Type B pancreatic cell (in vitro differentiated cells): ENCODE measurements at regions not wholly inside any gene's neighbourhood (a gene's known extent, or its start where the extent isn't known, plus 50 kb on each side); places are given as distances from the start of the nearest gene placed in this dataset.

Experiments
- DNase-seq: peaks from one replicate; pipeline ENCODE4 v3.0.0; 2021; ENCODE audit warnings: mixed read lengths; ENCODE audit not compliant: unreplicated experiment; ENCODE audit errors: extremely low spot score
- H3K27ac Mint-ChIP-seq: 2 replicates; pipeline ENCODE4 v1.8.0; 2021; ENCODE audit warnings: mild to moderate bottlenecking, mixed read lengths
- H3K27me3 Mint-ChIP-seq: 2 replicates; pipeline ENCODE4 v1.8.0; 2021; ENCODE audit warnings: mixed read lengths
- H3K36me3 Mint-ChIP-seq: 2 replicates; pipeline ENCODE4 v1.8.0; 2021; ENCODE audit warnings: mixed read lengths
- H3K4me1 Mint-ChIP-seq: one replicate; pipeline ENCODE4 v1.8.0; 2021; ENCODE audit warnings: mixed read lengths; ENCODE audit not compliant: unreplicated experiment
- H3K4me3 Mint-ChIP-seq: 2 replicates; pipeline ENCODE4 v1.8.0; 2021; ENCODE audit warnings: mild to moderate bottlenecking, mixed read lengths
- H3K9me3 Mint-ChIP-seq: 2 replicates; pipeline ENCODE4 v1.8.0; 2021; ENCODE audit warnings: mixed read lengths
- TF ChIP-seq, protein P1 (sequence below): fragments of 200-600 bp; sonication (generic); conservative IDR thresholded peaks from 2 replicates; pipeline ENCODE4 v1.5.0; 2021; ENCODE audit warnings: antibody characterized with exemption, mild to moderate bottlenecking

DNA sequence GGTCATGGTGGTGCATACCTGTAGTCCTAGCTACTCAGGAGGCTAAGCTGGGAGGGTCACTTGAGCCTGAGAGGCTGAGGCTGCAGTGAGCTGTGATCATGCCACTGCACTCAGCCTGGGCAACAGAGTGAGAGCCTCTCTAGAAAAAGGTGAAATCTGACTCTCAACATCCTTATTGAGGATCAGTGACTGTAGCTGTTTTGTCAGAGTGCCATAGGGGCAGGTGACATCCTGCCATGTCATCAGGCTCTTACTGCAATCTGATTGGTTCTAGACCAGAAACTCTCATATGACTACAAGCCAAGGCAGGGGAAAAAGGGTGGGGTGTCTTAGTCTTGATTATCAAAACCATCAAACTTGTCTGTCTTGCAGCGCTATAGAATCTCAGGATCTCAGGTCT lies 62.8 kb upstream of the NGF start:
- no peaks in the 10 kb centered on the region for H3K9me3 Mint-ChIP-seq
- peaks cover 13% of the 10 kb centered on the region for H3K4me1 Mint-ChIP-seq
- no peak for DNase-seq
- H3K27me3 Mint-ChIP-seq: no peaks in the 10 kb centered on the region
- no peaks in the 10 kb centered on the region for H3K36me3 Mint-ChIP-seq
- H3K27ac Mint-ChIP-seq: no peak overlapping the region
- H3K4me3 Mint-ChIP-seq: no peak overlapping the region
- TF ChIP-seq, protein P1, sequence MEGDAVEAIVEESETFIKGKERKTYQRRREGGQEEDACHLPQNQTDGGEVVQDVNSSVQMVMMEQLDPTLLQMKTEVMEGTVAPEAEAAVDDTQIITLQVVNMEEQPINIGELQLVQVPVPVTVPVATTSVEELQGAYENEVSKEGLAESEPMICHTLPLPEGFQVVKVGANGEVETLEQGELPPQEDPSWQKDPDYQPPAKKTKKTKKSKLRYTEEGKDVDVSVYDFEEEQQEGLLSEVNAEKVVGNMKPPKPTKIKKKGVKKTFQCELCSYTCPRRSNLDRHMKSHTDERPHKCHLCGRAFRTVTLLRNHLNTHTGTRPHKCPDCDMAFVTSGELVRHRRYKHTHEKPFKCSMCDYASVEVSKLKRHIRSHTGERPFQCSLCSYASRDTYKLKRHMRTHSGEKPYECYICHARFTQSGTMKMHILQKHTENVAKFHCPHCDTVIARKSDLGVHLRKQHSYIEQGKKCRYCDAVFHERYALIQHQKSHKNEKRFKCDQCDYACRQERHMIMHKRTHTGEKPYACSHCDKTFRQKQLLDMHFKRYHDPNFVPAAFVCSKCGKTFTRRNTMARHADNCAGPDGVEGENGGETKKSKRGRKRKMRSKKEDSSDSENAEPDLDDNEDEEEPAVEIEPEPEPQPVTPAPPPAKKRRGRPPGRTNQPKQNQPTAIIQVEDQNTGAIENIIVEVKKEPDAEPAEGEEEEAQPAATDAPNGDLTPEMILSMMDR: no peak

DNA sequence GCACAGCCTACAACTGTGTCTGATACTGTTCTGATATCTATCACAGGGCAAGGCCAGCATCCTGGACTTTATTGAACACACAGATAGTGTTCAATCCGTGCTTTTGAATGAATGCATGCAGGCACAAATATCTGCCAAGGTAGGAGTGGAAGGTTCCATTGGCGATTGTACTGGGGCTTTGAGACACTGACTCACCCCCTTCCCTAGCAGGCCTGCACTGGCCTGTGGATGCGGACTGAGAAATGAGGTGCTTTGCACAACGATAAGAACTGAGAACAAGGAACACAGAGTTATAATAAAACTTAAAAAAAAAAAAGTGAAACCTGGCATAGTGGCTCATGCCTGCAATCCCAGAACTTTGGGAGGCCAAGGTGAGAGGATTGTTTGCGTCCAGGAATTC lies 62.4 kb upstream of the NGF start:
- Mint-ChIP-seq H3K27me3 (no peaks in the 10 kb centered on the region), H3K27ac (no peak overlapping the region), H3K4me1 (peaks cover 13% of the 10 kb centered on the region), H3K4me3 (no peak overlapping the region), H3K9me3 (no peaks in the 10 kb centered on the region), H3K36me3 (no peaks in the 10 kb centered on the region)
- DNase-seq: no peak
- TF ChIP-seq, protein P1: no peak

DNA sequence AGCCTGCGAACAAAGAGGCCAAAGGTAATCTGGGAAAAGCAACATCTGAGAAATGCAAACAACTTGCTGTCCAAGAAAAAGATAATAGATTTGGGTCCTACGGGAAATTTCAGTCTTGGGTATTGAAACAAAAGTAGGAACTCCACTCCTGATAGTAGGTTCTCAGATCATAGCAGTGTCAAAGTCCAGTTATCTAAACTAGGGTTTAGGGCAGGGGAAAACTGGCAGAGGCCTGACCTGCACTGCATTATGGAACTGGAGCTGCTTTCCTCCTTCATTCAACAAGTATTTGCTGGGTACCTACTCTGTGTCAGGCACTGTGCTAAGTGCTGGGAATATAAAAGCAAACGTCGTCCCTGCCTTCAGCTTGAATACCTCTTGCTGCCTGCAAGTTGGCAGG lies 60.7 kb upstream of the NGF start:
- Mint-ChIP-seq H3K4me1 (peaks cover 13% of the 10 kb centered on the region), H3K4me3 (no peak overlapping the region), H3K27me3 (no peaks in the 10 kb centered on the region), H3K9me3 (no peaks in the 10 kb centered on the region), H3K27ac (no peak overlapping the region), H3K36me3 (no peaks in the 10 kb centered on the region)
- TF ChIP-seq, protein P1: no peak
- no peak for DNase-seq
